Hepatocyte (in vitro differentiated cells): ENCODE measurements at regions not wholly inside any gene's neighbourhood (a gene's known extent, or its start where the extent isn't known, plus 50 kb on each side); places are given as distances from the start of the nearest gene placed in this dataset.

Experiments used
- DNase-seq: peaks from one replicate; pipeline ENCODE4 v3.0.0-alpha.2; 2016; ENCODE audit warnings: low spot score
- H2AFZ ChIP-seq: fragments of 200-600 bp; sonication (generic); 2 replicates; pipeline ENCODE4 v1.6.0; 2016; ENCODE audit warnings: antibody characterized with exemption, mild to moderate bottlenecking
- H3K27ac ChIP-seq: fragments of 200-600 bp; sonication (generic); 2 replicates; pipeline ENCODE4 v1.5.1; 2016; ENCODE audit warnings: mild to moderate bottlenecking
- H3K27me3 ChIP-seq: fragments of 200-600 bp; sonication (generic); 2 replicates; pipeline ENCODE4 v1.6.1; 2016
- H3K36me3 ChIP-seq: fragments of 200-600 bp; sonication (generic); replicated peaks from 2 replicates; pipeline ENCODE4 v1.5.1; 2016; ENCODE audit warnings: low read depth; ENCODE audit not compliant: insufficient read depth
- H3K4me1 ChIP-seq: fragments of 200-600 bp; sonication (generic); 2 replicates; pipeline ENCODE4 v1.5.1; 2016; ENCODE audit warnings: mild to moderate bottlenecking, moderate library complexity; ENCODE audit not compliant: insufficient read depth
- H3K4me2 ChIP-seq: fragments of 200-600 bp; sonication (generic); 2 replicates; pipeline ENCODE4 v1.6.0; 2016
- H3K4me3 ChIP-seq: fragments of 200-600 bp; sonication (generic); 2 replicates; pipeline ENCODE4 v1.5.1; 2016; ENCODE audit warnings: mild to moderate bottlenecking
- H3K79me2 ChIP-seq: fragments of 200-600 bp; sonication (generic); 2 replicates; pipeline ENCODE4 v1.6.0; 2017; ENCODE audit warnings: mild to moderate bottlenecking
- H3K9me2 ChIP-seq: fragments of 200-600 bp; sonication (generic); replicated peaks from 2 replicates; pipeline ENCODE4 v1.6.0; 2017; ENCODE audit warnings: mild to moderate bottlenecking; ENCODE audit not compliant: insufficient read depth
- H3K9me3 ChIP-seq: fragments of 200-600 bp; sonication (generic); 2 replicates; pipeline ENCODE4 v1.5.1; 2016; ENCODE audit warnings: low read depth, mild to moderate bottlenecking
- H4K20me1 ChIP-seq: fragments of 200-600 bp; sonication (generic); 2 replicates; pipeline ENCODE4 v1.6.0; 2016; ENCODE audit warnings: mild to moderate bottlenecking; ENCODE audit not compliant: insufficient read depth, poor library complexity, severe bottlenecking
- EZH2 ChIP-seq: fragments of 200-600 bp; sonication (generic); IDR thresholded peaks from 2 replicates; pipeline ENCODE4 v1.6.1; 2016; ENCODE audit warnings: antibody characterized with exemption, mild to moderate bottlenecking, borderline replicate concordance
- EZH2phosphoT487 ChIP-seq: fragments of 200-600 bp; sonication (generic); IDR thresholded peaks from one replicate; pipeline ENCODE4 v1.6.1; 2018; ENCODE audit warnings: antibody characterized with exemption, mild to moderate bottlenecking, low read depth, moderate library complexity; ENCODE audit not compliant: unreplicated experiment, severe bottlenecking
- WGBS: methylation state at CpG from one replicate; pipeline ENCODE4 v1.1.6; 2016; ENCODE audit warnings: low lambda C conversion rate; ENCODE audit errors: missing lambda C conversion rate; 5-methylcytosine and 5-hydroxymethylcytosine counted together
- TF ChIP-seq, protein P1 (sequence below): fragments of 200-600 bp; sonication (generic); IDR thresholded peaks from 2 replicates; pipeline ENCODE4 v1.5.1; 2016; ENCODE audit warnings: antibody characterized with exemption, mild to moderate bottlenecking; ENCODE audit not compliant: poor library complexity

DNA sequence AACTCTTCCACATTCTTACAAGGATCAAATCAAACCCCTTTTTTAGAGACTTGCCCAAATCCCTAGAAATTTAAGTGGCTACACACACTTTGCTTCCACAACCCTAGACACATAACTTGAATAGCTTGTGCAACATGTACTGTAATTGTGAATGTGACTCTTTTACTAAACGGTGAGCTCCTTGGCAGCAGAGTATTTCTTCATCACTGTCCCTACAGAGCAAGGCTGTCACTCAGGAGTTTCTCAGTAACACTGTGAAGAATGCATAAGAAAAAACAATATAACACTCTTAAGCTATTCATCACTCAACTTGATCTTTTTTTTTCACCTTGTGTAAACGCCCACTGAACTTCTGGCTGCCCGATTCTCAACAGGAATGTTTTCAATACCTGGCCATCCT is 53.8 kb upstream of the ADAMTS18 start:
- Histone ChIP-seq H4K20me1 (no peaks in the 10 kb centered on the region), H3K9me3 (no peaks in the 10 kb centered on the region), H3K4me2 (no peak overlapping the region), H3K27ac (no peak overlapping the region), H3K79me2 (no peaks in the 10 kb centered on the region), H3K27me3 (no peaks in the 10 kb centered on the region), H3K4me1 (no peaks in the 10 kb centered on the region), H3K4me3 (no peak overlapping the region), H2AFZ (no peak overlapping the region), H3K36me3 (no peaks in the 10 kb centered on the region), H3K9me2 (no peaks in the 10 kb centered on the region)
- WGBS = 83% methylated on average over 3 of the region's 3 CpGs
- TF ChIP-seq EZH2phosphoT487 (no peak), EZH2 (no peak)
- TF ChIP-seq, protein P1, sequence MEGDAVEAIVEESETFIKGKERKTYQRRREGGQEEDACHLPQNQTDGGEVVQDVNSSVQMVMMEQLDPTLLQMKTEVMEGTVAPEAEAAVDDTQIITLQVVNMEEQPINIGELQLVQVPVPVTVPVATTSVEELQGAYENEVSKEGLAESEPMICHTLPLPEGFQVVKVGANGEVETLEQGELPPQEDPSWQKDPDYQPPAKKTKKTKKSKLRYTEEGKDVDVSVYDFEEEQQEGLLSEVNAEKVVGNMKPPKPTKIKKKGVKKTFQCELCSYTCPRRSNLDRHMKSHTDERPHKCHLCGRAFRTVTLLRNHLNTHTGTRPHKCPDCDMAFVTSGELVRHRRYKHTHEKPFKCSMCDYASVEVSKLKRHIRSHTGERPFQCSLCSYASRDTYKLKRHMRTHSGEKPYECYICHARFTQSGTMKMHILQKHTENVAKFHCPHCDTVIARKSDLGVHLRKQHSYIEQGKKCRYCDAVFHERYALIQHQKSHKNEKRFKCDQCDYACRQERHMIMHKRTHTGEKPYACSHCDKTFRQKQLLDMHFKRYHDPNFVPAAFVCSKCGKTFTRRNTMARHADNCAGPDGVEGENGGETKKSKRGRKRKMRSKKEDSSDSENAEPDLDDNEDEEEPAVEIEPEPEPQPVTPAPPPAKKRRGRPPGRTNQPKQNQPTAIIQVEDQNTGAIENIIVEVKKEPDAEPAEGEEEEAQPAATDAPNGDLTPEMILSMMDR = no peak
- no peak for DNase-seq

DNA sequence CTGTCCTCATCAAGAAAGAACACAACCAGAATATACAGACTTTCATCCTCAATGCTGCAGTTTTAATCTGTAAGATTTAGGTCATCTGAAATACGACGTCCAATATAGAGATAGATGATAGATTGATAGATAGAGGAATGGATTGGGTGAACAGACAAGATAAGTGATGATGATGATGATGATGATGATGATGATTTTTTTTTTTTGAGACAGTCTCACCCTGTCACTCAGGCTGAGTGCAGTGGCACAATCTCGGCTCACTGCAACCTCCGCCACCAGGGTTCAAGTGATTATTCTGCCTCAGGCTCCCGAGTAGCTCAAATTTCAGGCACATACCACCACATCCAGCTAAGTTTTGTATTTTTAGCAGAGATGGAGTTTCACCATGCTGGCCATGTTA is 56.3 kb upstream of the ADAMTS18 start:
- TF ChIP-seq EZH2 (no peak), EZH2phosphoT487 (no peak)
- TF ChIP-seq, protein P1 = no peak
- H3K4me3 ChIP-seq = no peak overlapping the region
- 89% methylated on average over 5 of the region's 5 CpGs for WGBS
- H3K9me3 ChIP-seq = no peaks in the 10 kb centered on the region
- no peaks in the 10 kb centered on the region for H3K79me2 ChIP-seq
- DNase-seq = no peak
- H3K4me1 ChIP-seq = no peaks in the 10 kb centered on the region
- no peak overlapping the region for H2AFZ ChIP-seq
- H3K9me2 ChIP-seq = no peaks in the 10 kb centered on the region
- no peaks in the 10 kb centered on the region for H3K27me3 ChIP-seq
- H3K4me2 ChIP-seq = no peak overlapping the region
- H3K36me3 ChIP-seq = no peaks in the 10 kb centered on the region
- no peaks in the 10 kb centered on the region for H4K20me1 ChIP-seq
- no peak overlapping the region for H3K27ac ChIP-seq

- no peaks in the 10 kb centered on the region for H3K27me3 ChIP-seq
- H2AFZ ChIP-seq = no peak overlapping the region
- H4K20me1 ChIP-seq = no peaks in the 10 kb centered on the region
- H3K9me2 ChIP-seq = no peaks in the 10 kb centered on the region
- WGBS = 90% methylated on average over 2 of the region's 2 CpGs
- no peak overlapping the region for H3K4me3 ChIP-seq
- peaks cover 4% of the 10 kb centered on the region for H3K4me1 ChIP-seq
- H3K9me3 ChIP-seq = no peaks in the 10 kb centered on the region
- no peak overlapping the region for H3K27ac ChIP-seq
- H3K4me2 ChIP-seq = no peak overlapping the region
- H3K36me3 ChIP-seq = no peaks in the 10 kb centered on the region
- TF ChIP-seq EZH2 (no peak), EZH2phosphoT487 (no peak)
- TF ChIP-seq, protein P1 = no peak
- H3K79me2 ChIP-seq = no peaks in the 10 kb centered on the region
- no peak for DNase-seq
These were observed 62.1 kb upstream of the ADAMTS18 start for GRCh38 chr16:77496934-77497333.
